Parathyroid adenoma (tissue), 2 donors: ENCODE measurements at regions not wholly inside any gene's neighbourhood (a gene's known extent, or its start where the extent isn't known, plus 50 kb on each side); places are given as distances from the start of the nearest gene placed in this dataset.
A peak's percentile ranks its signal among the peaks of the same experiment; 100 is the strongest.

Experiments used
- H2AFZ ChIP-seq: fragments of 300-600 bp; sonication (generic); one replicate; pipeline ENCODE4 v1.7.0; 2017; ENCODE audit warnings: antibody characterized with exemption, mild to moderate bottlenecking
- H3K27ac ChIP-seq: fragments of 300-600 bp; sonication (generic); one replicate; pipeline ENCODE4 v1.7.0; 2017
- H3K27me3 ChIP-seq: fragments of 300-600 bp; sonication (generic); one replicate; pipeline ENCODE4 v1.7.0; 2017; ENCODE audit warnings: low read length; ENCODE audit not compliant: control insufficient read depth, insufficient read depth
- H3K36me3 ChIP-seq: fragments of 300-600 bp; sonication (generic); one replicate; pipeline ENCODE4 v1.7.0; 2017; ENCODE audit warnings: low read length; ENCODE audit not compliant: control insufficient read depth, insufficient read depth
- H3K4me1 ChIP-seq: fragments of 300-600 bp; sonication (generic); one replicate; pipeline ENCODE4 v1.7.0; 2017; ENCODE audit warnings: control low read depth
- H3K4me2 ChIP-seq: fragments of 300-600 bp; sonication (generic); one replicate; pipeline ENCODE4 v1.7.0; 2017; ENCODE audit warnings: low read length
- H3K4me3 ChIP-seq: fragments of 300-600 bp; sonication (generic); one replicate; pipeline ENCODE4 v1.7.0; 2017; ENCODE audit warnings: low read depth, low read length
- H3K79me2 ChIP-seq: fragments of 300-600 bp; sonication (generic); one replicate; pipeline ENCODE4 v1.7.0; 2017; ENCODE audit warnings: control low read depth
- H3K9ac ChIP-seq: fragments of 300-600 bp; sonication (generic); one replicate; pipeline ENCODE4 v1.7.0; 2017; ENCODE audit warnings: mild to moderate bottlenecking
- H3K9me3 ChIP-seq: fragments of 300-600 bp; sonication (generic); one replicate; pipeline ENCODE4 v1.7.0; 2017; ENCODE audit warnings: low read length; ENCODE audit not compliant: control insufficient read depth
- TF ChIP-seq, protein P1 (sequence below): fragments of 300-600 bp; sonication (generic); IDR thresholded peaks from one replicate; pipeline ENCODE4 v1.7.0; 2017; ENCODE audit warnings: antibody characterized with exemption, mild to moderate bottlenecking
- donor health status: primary hyperparathyroidism.

GRCh38 chr5:67673618-67674017 is 477.0 kb upstream of the CD180 start:
- Histone ChIP-seq H3K9me3 (no peaks in the 10 kb centered on the region), H3K9ac (no peak overlapping the region), H2AFZ (no peak overlapping the region), H3K79me2 (no peaks in the 10 kb centered on the region), H3K4me3 (no peak overlapping the region), H3K4me2 (no peak overlapping the region), H3K36me3 (no peaks in the 10 kb centered on the region), H3K27me3 (no peaks in the 10 kb centered on the region), H3K27ac (no peak overlapping the region), H3K4me1 (peaks cover 13% of the 10 kb centered on the region)
- TF ChIP-seq, protein P1, sequence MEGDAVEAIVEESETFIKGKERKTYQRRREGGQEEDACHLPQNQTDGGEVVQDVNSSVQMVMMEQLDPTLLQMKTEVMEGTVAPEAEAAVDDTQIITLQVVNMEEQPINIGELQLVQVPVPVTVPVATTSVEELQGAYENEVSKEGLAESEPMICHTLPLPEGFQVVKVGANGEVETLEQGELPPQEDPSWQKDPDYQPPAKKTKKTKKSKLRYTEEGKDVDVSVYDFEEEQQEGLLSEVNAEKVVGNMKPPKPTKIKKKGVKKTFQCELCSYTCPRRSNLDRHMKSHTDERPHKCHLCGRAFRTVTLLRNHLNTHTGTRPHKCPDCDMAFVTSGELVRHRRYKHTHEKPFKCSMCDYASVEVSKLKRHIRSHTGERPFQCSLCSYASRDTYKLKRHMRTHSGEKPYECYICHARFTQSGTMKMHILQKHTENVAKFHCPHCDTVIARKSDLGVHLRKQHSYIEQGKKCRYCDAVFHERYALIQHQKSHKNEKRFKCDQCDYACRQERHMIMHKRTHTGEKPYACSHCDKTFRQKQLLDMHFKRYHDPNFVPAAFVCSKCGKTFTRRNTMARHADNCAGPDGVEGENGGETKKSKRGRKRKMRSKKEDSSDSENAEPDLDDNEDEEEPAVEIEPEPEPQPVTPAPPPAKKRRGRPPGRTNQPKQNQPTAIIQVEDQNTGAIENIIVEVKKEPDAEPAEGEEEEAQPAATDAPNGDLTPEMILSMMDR, result no peak

- Histone ChIP-seq H3K36me3 (no peaks in the 10 kb centered on the region), H3K9me3 (no peaks in the 10 kb centered on the region), H3K27ac (no peak overlapping the region), H3K4me3 (no peak overlapping the region), H3K9ac (no peak overlapping the region), H3K4me1 (peaks cover 13% of the 10 kb centered on the region), H3K4me2 (no peak overlapping the region), H3K79me2 (no peaks in the 10 kb centered on the region), H2AFZ (peak overlapping the region; percentile 25), H3K27me3 (no peaks in the 10 kb centered on the region)
- TF ChIP-seq, protein P1, result no peak
Measured at GRCh38 chr5:67673180-67673579, 476.6 kb upstream of the CD180 start.

DNA sequence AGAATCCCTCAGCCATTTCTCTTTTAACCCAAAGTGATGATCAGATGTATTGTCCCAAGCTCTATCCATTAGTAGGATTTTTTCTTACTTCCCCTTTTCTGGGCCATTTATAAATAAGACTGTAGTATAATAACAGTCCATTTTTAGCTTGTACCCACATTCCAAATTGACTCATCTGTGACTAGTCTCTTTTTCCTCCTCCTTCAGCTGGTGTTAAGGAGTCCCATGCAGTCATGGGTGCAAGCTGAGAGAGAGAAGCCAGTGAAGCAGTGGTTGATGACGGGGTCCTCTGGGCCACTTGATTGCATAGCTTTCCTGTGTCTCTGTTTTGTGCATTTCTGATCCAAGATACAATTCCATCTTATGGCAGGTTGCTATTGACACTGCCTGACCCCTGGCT is 476.0 kb upstream of the CD180 start:
- H3K9ac ChIP-seq, result no peak overlapping the region
- H3K36me3 ChIP-seq, result no peaks in the 10 kb centered on the region
- H3K4me2 ChIP-seq, result no peak overlapping the region
- H3K27ac ChIP-seq, result no peak overlapping the region
- H3K79me2 ChIP-seq, result no peaks in the 10 kb centered on the region
- no peaks in the 10 kb centered on the region for H3K27me3 ChIP-seq
- no peak overlapping the region for H2AFZ ChIP-seq
- H3K9me3 ChIP-seq, result no peaks in the 10 kb centered on the region
- TF ChIP-seq, protein P1, result no peak
- H3K4me3 ChIP-seq, result no peak overlapping the region
- peaks cover 8% of the 10 kb centered on the region for H3K4me1 ChIP-seq

GRCh38 chr5:67669916-67670315 is 473.3 kb upstream of the CD180 start:
- Histone ChIP-seq H3K4me3 (no peak overlapping the region), H3K79me2 (no peaks in the 10 kb centered on the region), H3K36me3 (no peaks in the 10 kb centered on the region), H3K9me3 (no peaks in the 10 kb centered on the region), H3K4me2 (no peak overlapping the region), H3K27me3 (no peaks in the 10 kb centered on the region), H3K4me1 (no peaks in the 10 kb centered on the region), H2AFZ (no peak overlapping the region), H3K9ac (no peak overlapping the region), H3K27ac (no peak overlapping the region)
- TF ChIP-seq, protein P1, result no peak

- no peaks in the 10 kb centered on the region for H3K36me3 ChIP-seq
- TF ChIP-seq, protein P1, result no peak
- no peak overlapping the region for H3K27ac ChIP-seq
- H3K4me3 ChIP-seq, result no peak overlapping the region
- H3K27me3 ChIP-seq, result no peaks in the 10 kb centered on the region
- no peaks in the 10 kb centered on the region for H3K9me3 ChIP-seq
- no peaks in the 10 kb centered on the region for H3K4me1 ChIP-seq
- H3K79me2 ChIP-seq, result no peaks in the 10 kb centered on the region
- H3K9ac ChIP-seq, result no peak overlapping the region
- H3K4me2 ChIP-seq, result no peak overlapping the region
- H2AFZ ChIP-seq, result no peak overlapping the region
Measured at GRCh38 chr5:67660149-67660548, 463.6 kb upstream of the CD180 start.
